Fibroblast of lung (primary cell): ENCODE measurements at regions not wholly inside any gene's neighbourhood (a gene's known extent, or its start where the extent isn't known, plus 50 kb on each side); places are given as distances from the start of the nearest gene placed in this dataset.

Source experiments
- DNase-seq, 2 donors: peaks; one replicate each; pipeline versions ENCODE4 v3.0.0 to v3.0.0-alpha.2; 2010; ENCODE audit warnings: low read depth in 2 of 2
- H2AFZ ChIP-seq: 2 replicates; pipeline ENCODE4 v1.5.1; 2012; ENCODE audit warnings: low read length, control low read depth, inconsistent platforms
- H3K27ac ChIP-seq: 2 replicates; pipeline ENCODE4 v1.5.1; 2011; ENCODE audit warnings: low read length, control low read depth; ENCODE audit not compliant: insufficient read depth
- H3K27me3 ChIP-seq: 2 replicates; pipeline ENCODE4 v1.5.1; 2011; ENCODE audit warnings: mild to moderate bottlenecking, low read length; ENCODE audit not compliant: control insufficient read depth, insufficient read depth
- H3K36me3 ChIP-seq: 2 replicates; pipeline ENCODE4 v1.5.1; 2011; ENCODE audit warnings: low read length; ENCODE audit not compliant: control insufficient read depth, insufficient read depth
- H3K4me1 ChIP-seq: 2 replicates; pipeline ENCODE4 v1.5.1; 2011; ENCODE audit warnings: low read length; ENCODE audit not compliant: control insufficient read depth, insufficient read depth; ENCODE audit errors: extremely low read depth
- H3K4me2 ChIP-seq: 2 replicates; pipeline ENCODE4 v1.5.1; 2011; ENCODE audit warnings: low read length, control low read depth; ENCODE audit not compliant: insufficient read depth; ENCODE audit errors: extremely low read depth
- H3K4me3 ChIP-seq, 4 experiments: fragments of 200-600 bp in 1 of 4; sonication (generic) in 1 of 4; replicated peaks in 1 of 4; 2 replicates each; pipeline ENCODE4 v1.5.1; 2011 to 2016; ENCODE audit warnings: low read length in 4 of 4, low read depth in 3 of 4, mild to moderate bottlenecking in 3 of 4, control low read depth in 2 of 4, inconsistent platforms in 1 of 4, mixed read lengths in 1 of 4; ENCODE audit not compliant: insufficient read depth in 1 of 4; ENCODE audit errors: control extremely low read depth in 1 of 4
- H3K79me2 ChIP-seq: 2 replicates; pipeline ENCODE4 v1.5.1; 2012; ENCODE audit warnings: mild to moderate bottlenecking, low read length, inconsistent platforms; ENCODE audit not compliant: control insufficient read depth, insufficient read depth
- H3K9ac ChIP-seq: 2 replicates; pipeline ENCODE4 v1.5.1; 2011; ENCODE audit warnings: mild to moderate bottlenecking, low read length, control low read depth; ENCODE audit not compliant: insufficient read depth
- H3K9me3 ChIP-seq: 2 replicates; pipeline ENCODE4 v1.5.1; 2012; ENCODE audit warnings: low read depth, low read length; ENCODE audit not compliant: control insufficient read depth, insufficient read depth
- H4K20me1 ChIP-seq: 2 replicates; pipeline ENCODE4 v1.5.1; 2011; ENCODE audit warnings: low read length; ENCODE audit not compliant: control insufficient read depth, insufficient read depth; ENCODE audit errors: extremely low read depth
- CTCF ChIP-seq, 2 donors: IDR thresholded peaks in 1 of 2; conservative IDR thresholded peaks in 1 of 2; 1 replicate in 1 of 2; 2 replicates in 1 of 2; pipeline ENCODE4 v1.5.1; 2011 to 2012; ENCODE audit warnings: low read length in 2 of 2, control low read depth in 1 of 2, inconsistent platforms in 1 of 2, low read depth in 1 of 2, mild to moderate bottlenecking in 1 of 2
- EZH2 ChIP-seq: IDR thresholded peaks from 2 replicates; pipeline ENCODE4 v1.5.1; 2012; ENCODE audit warnings: low read length, control low read depth, mild to moderate bottlenecking; ENCODE audit errors: missing control alignments

GRCh38 chr20:51995551-51995951, 193.2 kb upstream of the SALL4 start:
- DNase-seq = peak in 1 of 2 donors; percentile 24
- Histone ChIP-seq H3K4me2 (no peak overlapping the region), H3K79me2 (no peaks in the 10 kb centered on the region), H3K4me3 (no peak overlapping the region), H3K36me3 (no peaks in the 10 kb centered on the region), H2AFZ (no peak overlapping the region), H3K4me1 (no peaks in the 10 kb centered on the region), H3K27me3 (no peaks in the 10 kb centered on the region), H4K20me1 (no peaks in the 10 kb centered on the region), H3K27ac (no peak overlapping the region), H3K9me3 (no peaks in the 10 kb centered on the region), H3K9ac (no peak overlapping the region)
- TF ChIP-seq EZH2 = no peak
- TF ChIP-seq CTCF (conservative IDR thresholded peaks at IDR 0.05 in 1 of 2, IDR thresholded peaks at IDR 0.05 in 1 of 2; ENCODE audit: low read depth in 1 of 2, low read length in 2 of 2) = no peak

GRCh38 chr20:51994751-51995417, 192.6 kb upstream of the SALL4 start:
- H3K4me1 ChIP-seq = no peaks in the 10 kb centered on the region
- H3K79me2 ChIP-seq = no peaks in the 10 kb centered on the region
- no peak overlapping the region for H3K27ac ChIP-seq
- H4K20me1 ChIP-seq = no peaks in the 10 kb centered on the region
- H3K27me3 ChIP-seq = no peaks in the 10 kb centered on the region
- H3K9me3 ChIP-seq = no peaks in the 10 kb centered on the region
- no peak for DNase-seq
- no peak for TF ChIP-seq EZH2
- no peak for TF ChIP-seq CTCF (conservative IDR thresholded peaks at IDR 0.05 in 1 of 2, IDR thresholded peaks at IDR 0.05 in 1 of 2; ENCODE audit: low read depth in 1 of 2, low read length in 2 of 2)
- no peaks in the 10 kb centered on the region for H3K36me3 ChIP-seq
- no peak overlapping the region for H3K4me3 ChIP-seq
- H3K9ac ChIP-seq = no peak overlapping the region
- H3K4me2 ChIP-seq = no peak overlapping the region
- H2AFZ ChIP-seq = no peak overlapping the region

- H3K4me2 ChIP-seq = no peak overlapping the region
- no peak overlapping the region for H3K4me3 ChIP-seq
- TF ChIP-seq CTCF (conservative IDR thresholded peaks at IDR 0.05 in 1 of 2, IDR thresholded peaks at IDR 0.05 in 1 of 2; ENCODE audit: low read depth in 1 of 2, low read length in 2 of 2) (no peak), EZH2 (no peak)
- no peaks in the 10 kb centered on the region for H3K79me2 ChIP-seq
- H2AFZ ChIP-seq = no peak overlapping the region
- H3K27me3 ChIP-seq = no peaks in the 10 kb centered on the region
- no peak for DNase-seq
- H3K4me1 ChIP-seq = peaks cover 2% of the 10 kb centered on the region
- no peak overlapping the region for H3K27ac ChIP-seq
- H4K20me1 ChIP-seq = no peaks in the 10 kb centered on the region
- no peaks in the 10 kb centered on the region for H3K36me3 ChIP-seq
- H3K9me3 ChIP-seq = no peaks in the 10 kb centered on the region
- H3K9ac ChIP-seq = no peak overlapping the region
These were observed 185.5 kb upstream of the SALL4 start for GRCh38 chr20:51987812-51988211.
